GM19452 (cell line): ENCODE measurements at regions not wholly inside any gene's neighbourhood (a gene's known extent, or its start where the extent isn't known, plus 50 kb on each side); places are given as distances from the start of the nearest gene placed in this dataset.
"Not testable (repeated sequence)": the region's sequence is repeated elsewhere in the genome, so short reads cannot be mapped to it uniquely, and the experiment has no call there.

Experiments used
- ATAC-seq: cut with Tn5 transposase; IDR thresholded peaks from one replicate; pipeline ENCODE4 v1.9.1; 2021; ENCODE audit not compliant: unreplicated experiment

- ATAC-seq, result no peak
These were observed 228.2 kb downstream of the PCDH10 start for GRCh38 chr4:133377286-133377685.

GRCh38 chr4:133372699-133373098 lies 223.6 kb downstream of the PCDH10 start:
- no peak for ATAC-seq

GRCh38 chr4:133355633-133356032 lies 206.5 kb downstream of the PCDH10 start:
- no peak for ATAC-seq

GRCh38 chr4:133347409-133347808 lies 198.3 kb downstream of the PCDH10 start:
- ATAC-seq, result no peak

GRCh38 chr4:133324491-133324890 lies 175.4 kb downstream of the PCDH10 start:
- no peak for ATAC-seq

GRCh38 chr4:133323670-133324069 lies 174.6 kb downstream of the PCDH10 start:
- ATAC-seq, result no peak

- ATAC-seq, result peak; percentile 61
These were observed 171.6 kb downstream of the PCDH10 start for GRCh38 chr4:133320576-133321170.

- ATAC-seq, result no peak
These were observed 167.8 kb downstream of the PCDH10 start for GRCh38 chr4:133316909-133317308.

GRCh38 chr4:133314991-133315390 lies 165.9 kb downstream of the PCDH10 start:
- ATAC-seq, result no peak

GRCh38 chr4:133287396-133287795 lies 138.3 kb downstream of the PCDH10 start:
- no peak for ATAC-seq

GRCh38 chr4:133278591-133278990 lies 129.5 kb downstream of the PCDH10 start:
- ATAC-seq, result no peak

- ATAC-seq, result not testable (repeated sequence)
These were observed 128.8 kb downstream of the PCDH10 start for GRCh38 chr4:133277940-133278339.

- no peak for ATAC-seq
These were observed 126.2 kb downstream of the PCDH10 start for GRCh38 chr4:133275246-133275645.

GRCh38 chr4:133273401-133273800 lies 124.3 kb downstream of the PCDH10 start:
- no peak for ATAC-seq

GRCh38 chr4:133270021-133270570 lies 121.0 kb downstream of the PCDH10 start:
- no peak for ATAC-seq

GRCh38 chr4:133268205-133268604 lies 119.1 kb downstream of the PCDH10 start:
- ATAC-seq, result no peak

GRCh38 chr4:133267506-133267905 lies 118.4 kb downstream of the PCDH10 start:
- not testable (repeated sequence) for ATAC-seq

- ATAC-seq, result not testable (repeated sequence)
These were observed 117.9 kb downstream of the PCDH10 start for GRCh38 chr4:133266966-133267365.

GRCh38 chr4:133264251-133264650 lies 115.2 kb downstream of the PCDH10 start:
- ATAC-seq, result not testable (repeated sequence)

GRCh38 chr4:133263104-133263503 lies 114.0 kb downstream of the PCDH10 start:
- ATAC-seq, result no peak

GRCh38 chr4:133247861-133248260 lies 98.8 kb downstream of the PCDH10 start:
- no peak for ATAC-seq

GRCh38 chr4:133245226-133245625 lies 96.1 kb downstream of the PCDH10 start:
- no peak for ATAC-seq
